Adipose tissue (tissue), 3 donors: ENCODE measurements at regions not wholly inside any gene's neighbourhood (a gene's known extent, or its start where the extent isn't known, plus 50 kb on each side); places are given as distances from the start of the nearest gene placed in this dataset.
"Not testable (repeated sequence)": the region's sequence is repeated elsewhere in the genome, so short reads cannot be mapped to it uniquely, and the experiment has no call there.

Experiments used
- H3K27ac ChIP-seq: one replicate; pipeline ENCODE4 v1.5.1; 2013; ENCODE audit warnings: low read depth, low read length
- WGBS, 3 donors: extraction: QIAGEN DNeasy Blood & Tissue Kit; methylation state at CpG; one replicate each; pipeline ENCODE4 v1.1.7; 2013; 5-methylcytosine and 5-hydroxymethylcytosine counted together
- donor health status: healthy with polysubstance abuse.
- donor health status: Bipolar disorder and iron deficiency.
- donor health status: healthy.

GRCh38 chr14:22178333-22178839, 410.6 kb downstream of the DAD1 start:
- no peak overlapping the region for H3K27ac ChIP-seq
- 49 to 92% (median 54%) methylated on average over 2 of the region's 2 CpGs for WGBS, 3 donors

DNA sequence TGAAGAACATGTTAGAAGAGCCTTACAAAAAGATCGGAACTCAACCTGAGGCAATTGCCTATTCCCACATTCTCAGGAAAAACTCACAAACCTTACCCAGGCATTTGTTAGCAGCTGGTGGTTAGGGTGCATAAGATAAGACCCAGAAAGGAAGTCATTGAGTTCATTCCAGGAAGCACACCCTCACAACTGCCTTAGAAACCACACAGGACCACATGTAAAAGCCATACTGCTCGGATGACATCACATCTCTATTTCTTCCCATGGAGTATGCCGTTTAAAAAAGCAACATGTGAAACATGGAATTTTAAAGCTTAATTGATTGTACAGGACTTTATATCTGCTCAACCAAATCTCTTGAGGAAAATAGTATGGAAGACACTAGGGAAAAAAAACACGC, 411.2 kb downstream of the DAD1 start:
- no peak overlapping the region for H3K27ac ChIP-seq
- WGBS, 3 donors = 29 to 78% (median 36%) methylated on average over 4 of the region's 4 CpGs

DNA sequence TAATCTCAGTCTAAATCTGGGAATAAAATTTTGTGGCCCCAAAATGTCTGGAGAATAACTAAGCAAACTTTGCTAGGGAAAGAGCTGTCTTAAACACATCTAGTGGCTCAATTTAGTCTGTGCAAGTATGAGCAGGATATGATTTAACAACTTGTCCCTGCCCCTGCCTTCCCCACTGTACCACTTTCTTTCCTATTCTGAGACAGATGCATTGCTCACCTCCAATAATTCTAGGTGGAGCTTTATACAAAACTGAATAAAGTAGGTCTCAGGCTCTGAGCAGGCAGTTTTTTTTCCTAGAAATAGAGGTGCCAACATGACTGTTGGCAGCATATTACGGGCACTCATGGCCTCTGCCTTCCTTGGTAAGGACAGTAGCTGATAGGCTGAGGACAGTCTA, 412.1 kb downstream of the DAD1 start:
- 53 to 83% (median 57%) methylated on average over 1 of the region's 1 CpG for WGBS, 3 donors

GRCh38 chr14:22175278-22175558, 413.8 kb downstream of the DAD1 start:
- H3K27ac ChIP-seq = not testable (repeated sequence)
- 85 to 97% (median 88%) methylated on average over 1 of the region's 1 CpG for WGBS, 3 donors

More for the DNA sequence above, 412.1 kb downstream of the DAD1 start:
- H3K27ac ChIP-seq = no peak overlapping the region

GRCh38 chr14:22174412-22175277, 414.4 kb downstream of the DAD1 start:
- H3K27ac ChIP-seq = no peak overlapping the region
- WGBS, 3 donors = 61 to 85% (median 79%) methylated on average over 8 of the region's 8 CpGs

DNA sequence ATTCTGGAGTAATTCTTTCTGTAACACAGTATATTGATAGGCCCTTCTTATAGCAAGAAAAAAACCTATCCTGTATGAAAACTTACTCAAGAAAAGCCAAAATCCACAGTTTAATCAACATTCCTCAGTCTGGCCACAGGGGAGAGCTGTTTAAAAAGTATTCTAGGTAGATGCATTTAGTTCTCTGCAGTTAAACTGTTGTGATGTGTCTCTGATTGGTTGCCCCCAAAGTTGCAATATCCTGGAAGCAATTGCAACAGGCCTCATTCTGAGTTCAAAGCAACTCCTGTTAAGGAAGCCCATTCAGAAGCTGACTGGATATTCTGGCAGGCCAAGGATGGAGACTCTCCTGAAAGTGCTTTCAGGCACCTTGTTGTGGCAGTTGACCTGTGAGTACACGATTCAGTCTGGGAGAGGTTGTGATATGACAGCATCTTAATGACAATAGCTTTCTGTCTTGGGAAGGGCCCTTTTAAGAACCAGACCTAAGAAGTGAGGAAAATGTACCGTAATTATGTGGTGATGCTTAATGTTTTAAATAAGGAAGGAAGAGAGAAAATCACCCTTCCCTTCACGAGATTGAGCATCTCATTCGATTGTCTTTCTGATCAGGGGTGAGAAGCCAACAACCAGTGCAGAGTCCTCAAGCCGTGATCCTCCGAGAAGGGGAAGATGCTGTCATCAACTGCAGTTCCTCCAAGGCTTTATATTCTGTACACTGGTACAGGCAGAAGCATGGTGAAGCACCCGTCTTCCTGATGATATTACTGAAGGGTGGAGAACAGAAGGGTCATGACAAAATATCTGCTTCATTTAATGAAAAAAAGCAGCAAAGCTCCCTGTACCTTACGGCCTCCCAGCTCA, 420.7 kb downstream of the DAD1 start:
- H3K27ac ChIP-seq = no peak overlapping the region
- 78 to 83% (median 78%) methylated on average over 8 of the region's 8 CpGs for WGBS, 3 donors

DNA sequence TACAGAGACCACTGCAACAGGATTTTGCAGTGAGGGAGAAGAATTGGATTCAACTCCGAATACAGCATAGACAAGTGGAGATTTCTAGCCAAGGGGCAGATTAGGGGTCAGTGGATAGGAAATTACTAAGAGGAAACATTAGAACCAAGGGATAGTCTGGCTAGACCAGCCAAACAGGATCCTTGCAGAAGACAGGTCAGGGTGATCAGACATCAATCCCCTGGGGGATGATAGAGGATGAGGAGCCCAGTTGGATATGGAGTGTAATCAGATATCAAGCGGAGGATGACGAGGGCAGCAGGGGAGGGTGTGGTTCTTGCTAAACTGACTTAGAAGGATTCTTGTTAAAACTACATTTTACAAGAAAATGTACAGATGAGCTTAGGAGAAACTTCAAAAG, 424.4 kb downstream of the DAD1 start:
- H3K27ac ChIP-seq = no peak overlapping the region
- WGBS, 3 donors = 53 to 56% (median 55%) methylated on average over 3 of the region's 3 CpGs

DNA sequence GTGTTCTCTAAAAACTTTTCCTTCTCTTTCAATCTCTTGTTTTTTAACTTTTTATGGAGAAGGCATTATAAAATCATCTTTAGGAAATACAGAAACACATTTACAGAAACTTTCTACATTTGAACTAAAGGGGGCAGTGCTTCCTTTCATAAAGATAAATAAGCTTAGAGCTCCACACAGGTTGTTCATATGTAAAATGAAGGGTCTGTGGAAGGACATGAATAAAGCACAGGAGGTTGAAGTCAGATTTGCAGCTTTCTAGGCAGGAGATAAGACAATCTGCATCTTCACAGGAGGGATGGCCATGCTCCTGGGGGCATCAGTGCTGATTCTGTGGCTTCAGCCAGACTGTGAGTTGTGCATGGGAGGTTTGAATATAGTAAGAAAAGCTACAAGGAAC, 426.0 kb downstream of the DAD1 start:
- no peak overlapping the region for H3K27ac ChIP-seq

DNA sequence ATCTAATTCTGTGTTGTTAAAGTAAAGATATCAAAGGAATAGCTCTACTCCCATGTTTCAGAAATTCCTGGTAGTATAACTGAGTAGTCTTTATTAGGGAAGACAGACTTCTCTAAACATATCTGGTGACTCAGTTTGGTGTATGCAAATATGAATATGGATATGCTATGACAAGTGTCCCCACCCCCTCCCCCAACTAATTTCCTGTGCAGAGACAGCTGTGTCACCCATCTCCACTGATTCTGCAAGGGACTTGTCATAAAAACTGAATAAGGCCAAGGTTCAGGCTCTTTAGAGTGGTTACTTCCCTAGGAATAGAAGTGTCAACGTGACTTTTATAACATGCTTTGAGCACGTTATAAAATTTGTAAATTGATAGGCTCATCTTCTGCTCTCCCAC, 429.1 kb downstream of the DAD1 start:
- 33 to 52% (median 43%) methylated on average over 2 of the region's 2 CpGs for WGBS, 3 donors
- H3K27ac ChIP-seq = no peak overlapping the region

- H3K27ac ChIP-seq = no peak overlapping the region
- 40 to 46% (median 41%) methylated on average over 3 of the region's 3 CpGs for WGBS, 3 donors
Observed at GRCh38 chr14:22159099-22159498, 429.9 kb downstream of the DAD1 start.

DNA sequence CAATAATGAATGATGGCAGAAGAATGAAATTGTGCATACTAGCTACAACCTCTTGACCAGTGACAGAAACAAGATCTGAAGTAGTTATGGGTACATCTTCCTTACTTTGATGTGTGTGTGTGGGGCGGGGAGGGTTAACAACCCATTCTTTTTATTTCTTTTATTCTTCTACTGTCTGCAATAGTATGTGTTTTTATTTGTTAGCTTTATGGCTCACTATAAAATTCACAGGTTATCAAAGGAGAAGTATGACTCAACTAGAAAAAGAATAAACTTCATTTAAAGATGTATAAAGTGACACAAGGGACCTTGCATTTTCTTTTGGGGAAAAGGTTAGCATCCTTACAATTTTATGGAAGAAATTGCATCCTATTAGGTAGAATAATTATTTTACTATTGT, 430.5 kb downstream of the DAD1 start:
- no peak overlapping the region for H3K27ac ChIP-seq
- 88 to 94% (median 94%) methylated on average over 1 of the region's 1 CpG for WGBS, 3 donors

GRCh38 chr14:22155571-22155970, 433.5 kb downstream of the DAD1 start:
- 50 to 89% (median 85%) methylated on average over 2 of the region's 2 CpGs for WGBS, 3 donors

DNA sequence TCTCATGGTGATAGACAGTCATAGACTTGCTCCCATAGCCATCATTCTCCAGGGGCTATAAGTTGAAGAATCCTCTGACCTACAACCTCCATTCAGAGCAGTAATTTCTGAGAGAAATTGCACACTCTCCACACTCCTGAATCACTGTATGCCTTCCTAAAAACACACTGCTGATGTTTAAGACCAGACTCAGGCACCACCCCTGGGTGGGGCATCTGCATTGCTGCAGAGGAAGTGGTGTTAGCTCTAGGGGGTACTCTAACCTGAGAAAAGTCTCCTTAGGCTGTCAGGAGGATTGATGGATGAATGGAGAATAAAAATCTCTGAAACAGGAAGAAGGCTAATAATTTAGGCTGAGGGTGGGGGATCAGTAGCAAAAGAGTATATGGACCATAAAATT, 436.1 kb downstream of the DAD1 start:
- H3K27ac ChIP-seq = no peak overlapping the region

More at GRCh38 chr14:22155571-22155970, 433.5 kb downstream of the DAD1 start:
- no peak overlapping the region for H3K27ac ChIP-seq

DNA sequence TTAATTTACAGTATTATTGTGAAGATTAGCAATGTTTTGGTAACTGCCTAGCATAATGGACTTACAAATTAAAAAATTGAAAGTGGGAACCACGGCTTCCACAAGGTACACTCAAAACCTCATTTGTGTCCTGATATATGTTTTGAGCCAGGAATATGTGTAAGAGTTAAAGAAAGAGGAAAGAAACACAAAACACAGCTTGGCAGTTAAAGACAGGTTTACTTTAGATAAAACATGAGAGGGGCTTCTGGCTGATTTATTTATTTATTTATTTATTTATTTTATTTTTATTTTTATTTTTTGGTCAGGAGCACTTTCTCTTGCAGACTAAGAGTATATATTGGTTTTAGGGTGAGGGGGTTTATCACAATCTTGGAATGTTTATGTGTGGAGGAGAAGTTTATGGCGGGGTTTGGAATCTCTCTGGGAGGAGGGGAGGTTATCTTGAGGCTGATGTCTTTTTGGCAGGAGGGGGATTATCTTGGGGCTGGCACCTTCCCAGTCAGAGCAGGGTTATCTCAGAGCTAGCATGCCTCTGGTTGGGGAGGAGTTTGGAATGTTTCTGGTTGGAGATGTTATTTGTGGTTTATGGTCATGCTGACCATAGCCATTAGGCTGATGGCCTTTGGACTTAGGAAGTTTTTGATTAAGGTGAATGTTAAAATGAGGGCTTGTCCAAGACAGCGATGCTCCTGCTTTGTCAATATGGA, 436.7 kb downstream of the DAD1 start:
- 71 to 81% (median 76%) methylated on average over 3 of the region's 3 CpGs for WGBS, 3 donors
- no peak overlapping the region for H3K27ac ChIP-seq

DNA sequence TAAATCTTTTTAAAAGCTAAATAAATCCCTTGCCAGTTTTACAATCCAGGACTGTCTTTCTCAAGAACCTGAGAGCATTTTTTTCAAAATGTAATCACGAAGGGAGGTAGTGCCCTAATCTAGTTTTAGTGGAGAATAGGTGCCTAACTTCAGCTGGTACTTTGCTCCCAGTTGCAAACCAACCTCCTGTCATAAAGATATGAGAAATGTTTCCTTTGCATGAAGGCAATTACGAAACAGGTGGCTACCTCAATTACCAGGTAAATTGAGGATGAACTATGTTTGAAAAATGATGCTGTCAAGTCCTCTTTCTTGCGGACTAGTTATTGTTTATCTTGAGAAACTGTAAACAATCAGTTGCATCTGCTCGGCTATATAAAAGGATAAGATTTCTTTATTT, 437.9 kb downstream of the DAD1 start:
- no peak overlapping the region for H3K27ac ChIP-seq
- 72 to 79% (median 77%) methylated on average over 4 of the region's 4 CpGs for WGBS, 3 donors

DNA sequence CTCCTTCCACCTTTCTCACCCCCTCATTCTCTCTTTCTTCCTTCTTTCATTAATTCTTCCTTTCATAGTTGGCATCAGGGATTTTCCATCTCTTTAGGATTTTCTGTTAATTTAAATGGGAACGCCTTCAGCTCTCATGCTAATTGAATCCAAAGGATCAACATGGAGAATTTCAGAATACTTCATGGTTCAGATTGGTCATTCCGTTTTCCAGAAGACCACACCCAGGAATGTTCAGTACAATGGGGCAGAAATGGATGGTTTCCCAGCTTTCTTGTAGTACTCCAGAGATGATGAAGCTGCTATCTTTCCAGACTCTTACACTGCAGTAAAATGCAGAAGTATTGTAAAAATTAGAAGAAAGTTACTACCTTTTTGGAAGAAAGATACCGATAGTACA, 440.0 kb downstream of the DAD1 start:
- WGBS, 3 donors = 73 to 87% (median 83%) methylated on average over 3 of the region's 3 CpGs
- no peak overlapping the region for H3K27ac ChIP-seq

GRCh38 chr14:22147716-22148115, 441.3 kb downstream of the DAD1 start:
- no peak overlapping the region for H3K27ac ChIP-seq
- WGBS, 3 donors = 66 to 80% (median 77%) methylated on average over 3 of the region's 3 CpGs

- WGBS, 3 donors = 30 to 89% (median 43%) methylated on average over 2 of the region's 2 CpGs
- no peak overlapping the region for H3K27ac ChIP-seq
Observed at GRCh38 chr14:22143363-22143762, 445.7 kb downstream of the DAD1 start.

DNA sequence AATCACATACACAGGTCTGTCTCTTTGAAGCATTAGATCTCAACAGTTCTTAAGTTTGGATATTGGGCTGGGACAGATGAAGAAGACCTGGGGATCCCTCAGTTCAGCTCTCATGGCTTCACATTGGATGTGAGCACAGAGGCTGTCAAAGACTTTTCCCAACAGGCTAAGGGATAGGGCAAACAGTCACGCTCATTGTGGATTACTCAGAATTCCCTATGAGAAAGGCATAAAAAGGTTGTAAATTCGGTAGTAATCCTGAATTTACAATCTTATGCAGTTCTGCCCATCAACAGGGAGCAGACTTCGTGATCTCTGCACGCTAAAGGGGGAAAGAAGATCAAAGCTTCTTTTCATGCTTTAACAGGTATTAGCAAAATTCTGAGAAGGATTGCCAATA, 448.4 kb downstream of the DAD1 start:
- H3K27ac ChIP-seq = no peak overlapping the region
- WGBS, 3 donors = 47 to 83% (median 70%) methylated on average over 4 of the region's 4 CpGs
